Suprapubic skin (tissue), 4 donors: ENCODE measurements at regions not wholly inside any gene's neighbourhood (a gene's known extent, or its start where the extent isn't known, plus 50 kb on each side); places are given as distances from the start of the nearest gene placed in this dataset.

ENCODE experiments used
- DNase-seq, 2 donors: peaks; one replicate each; pipeline ENCODE4 v3.0.0-alpha.2; 2019; ENCODE audit warnings: low spot score in 2 of 2
- H3K27ac ChIP-seq: fragments of 200-600 bp; sonication (generic); one replicate; pipeline ENCODE4 v1.5.1; 2019
- H3K27me3 ChIP-seq: fragments of 200-600 bp; sonication (generic); one replicate; pipeline ENCODE4 v1.5.1; 2019
- H3K36me3 ChIP-seq: fragments of 200-600 bp; sonication (generic); one replicate; pipeline ENCODE4 v1.5.1; 2019
- H3K4me1 ChIP-seq: fragments of 200-600 bp; sonication (generic); one replicate; pipeline ENCODE4 v1.5.1; 2019
- H3K4me3 ChIP-seq: fragments of 200-600 bp; sonication (generic); one replicate; pipeline ENCODE4 v1.5.1; 2019; ENCODE audit warnings: mild to moderate bottlenecking
- H3K9me3 ChIP-seq: fragments of 200-600 bp; sonication (generic); one replicate; pipeline ENCODE4 v1.5.1; 2019
- CTCF ChIP-seq, 2 donors: fragments of 200-600 bp in 1 of 2; fragments of 450-650 bp in 1 of 2; sonication (generic) in 1 of 2; IDR thresholded peaks; one replicate each; pipeline ENCODE4 v1.5.1; 2016 to 2019; ENCODE audit warnings: antibody characterized with exemption in 2 of 2, mild to moderate bottlenecking in 1 of 2, moderate library complexity in 1 of 2
- EP300 ChIP-seq: sonication (generic); formaldehyde crosslinking; IDR thresholded peaks from one replicate; pipeline ENCODE4 v1.6.1; 2017; ENCODE audit warnings: antibody characterized with exemption
- POLR2A ChIP-seq, 2 donors: fragments of 450-650 bp; IDR thresholded peaks; one replicate each; pipeline ENCODE4 v1.6.1; 2017; ENCODE audit warnings: antibody characterized with exemption in 2 of 2, mild to moderate bottlenecking in 2 of 2, moderate library complexity in 2 of 2
- POLR2AphosphoS5 ChIP-seq, 3 donors: sonication (generic); formaldehyde crosslinking; IDR thresholded peaks; one replicate each; pipeline ENCODE4 v1.6.1; 2017; ENCODE audit warnings: antibody characterized with exemption in 3 of 3
- WGBS: methylation state at CpG from one replicate; pipeline ENCODE4 v1.1.5; 2018; 5-methylcytosine and 5-hydroxymethylcytosine counted together

GRCh38 chr2:379778-380177, 91.9 kb upstream of the ALKAL2 start:
- no peaks in the 10 kb centered on the region for H3K36me3 ChIP-seq
- WGBS: 96% methylated on average over 7 of the region's 7 CpGs
- DNase-seq: peak in 1 of 2 donors; percentile 56
- H3K4me3 ChIP-seq: no peak overlapping the region
- H3K9me3 ChIP-seq: no peaks in the 10 kb centered on the region
- peaks cover 10% of the 10 kb centered on the region for H3K4me1 ChIP-seq
- no peaks in the 10 kb centered on the region for H3K27me3 ChIP-seq
- TF ChIP-seq POLR2A (IDR thresholded peaks at IDR 0.05): no peak
- no peak for TF ChIP-seq CTCF (IDR thresholded peaks at IDR 0.05)
- TF ChIP-seq POLR2AphosphoS5 (IDR thresholded peaks at IDR 0.05): no peak
- no peak for TF ChIP-seq EP300
- no peak overlapping the region for H3K27ac ChIP-seq

- Histone ChIP-seq H3K27ac (no peak overlapping the region), H3K9me3 (no peaks in the 10 kb centered on the region), H3K36me3 (no peaks in the 10 kb centered on the region), H3K4me1 (peaks cover 10% of the 10 kb centered on the region), H3K4me3 (no peak overlapping the region), H3K27me3 (no peaks in the 10 kb centered on the region)
- TF ChIP-seq CTCF (IDR thresholded peaks at IDR 0.05): no peak
- TF ChIP-seq POLR2AphosphoS5 (IDR thresholded peaks at IDR 0.05): no peak
- TF ChIP-seq EP300: no peak
- TF ChIP-seq POLR2A (IDR thresholded peaks at IDR 0.05): no peak
- DNase-seq: no peak
These were observed 90.5 kb upstream of the ALKAL2 start for GRCh38 chr2:378364-378763.

- no peak for TF ChIP-seq EP300
- no peak for TF ChIP-seq POLR2A (IDR thresholded peaks at IDR 0.05)
- TF ChIP-seq POLR2AphosphoS5 (IDR thresholded peaks at IDR 0.05): no peak
- no peak for TF ChIP-seq CTCF (IDR thresholded peaks at IDR 0.05)
- 79% methylated on average over 2 of the region's 2 CpGs for WGBS
- H3K4me1 ChIP-seq: peaks cover 10% of the 10 kb centered on the region
- H3K27me3 ChIP-seq: no peaks in the 10 kb centered on the region
- DNase-seq: no peak
- H3K27ac ChIP-seq: no peak overlapping the region
- H3K4me3 ChIP-seq: no peak overlapping the region
- no peaks in the 10 kb centered on the region for H3K9me3 ChIP-seq
- no peaks in the 10 kb centered on the region for H3K36me3 ChIP-seq
These were observed 89.5 kb upstream of the ALKAL2 start for GRCh38 chr2:377414-377813.

- DNase-seq: no peak
- Histone ChIP-seq H3K27ac (peak overlapping the region; percentile 63), H3K9me3 (no peaks in the 10 kb centered on the region), H3K4me3 (no peak overlapping the region), H3K27me3 (no peaks in the 10 kb centered on the region), H3K36me3 (no peaks in the 10 kb centered on the region), H3K4me1 (peaks cover 10% of the 10 kb centered on the region)
- TF ChIP-seq CTCF (IDR thresholded peaks at IDR 0.05): no peak
- WGBS: 24% methylated on average over 3 of the region's 3 CpGs
These were observed 88.0 kb upstream of the ALKAL2 start for GRCh38 chr2:375956-376307.

- Histone ChIP-seq H3K27me3 (no peaks in the 10 kb centered on the region), H3K36me3 (no peaks in the 10 kb centered on the region), H3K4me3 (no peak overlapping the region), H3K27ac (peak overlapping the region; percentile 63), H3K9me3 (no peaks in the 10 kb centered on the region), H3K4me1 (peaks cover 10% of the 10 kb centered on the region)
- 30% methylated on average over 9 of the region's 9 CpGs for WGBS
- peak in 1 of 2 donors; percentile 54 for DNase-seq
- TF ChIP-seq POLR2AphosphoS5 (IDR thresholded peaks at IDR 0.05) (no peak), CTCF (IDR thresholded peaks at IDR 0.05) (no peak), POLR2A (IDR thresholded peaks at IDR 0.05) (no peak), EP300 (no peak)
These were observed 87.5 kb upstream of the ALKAL2 start for GRCh38 chr2:375270-375955.
